ENCODE measurements at regions not wholly inside any gene's neighbourhood (a gene's known extent, or its start where the extent isn't known, plus 50 kb on each side); places are given as distances from the start of the nearest gene placed in this dataset.

DNA sequence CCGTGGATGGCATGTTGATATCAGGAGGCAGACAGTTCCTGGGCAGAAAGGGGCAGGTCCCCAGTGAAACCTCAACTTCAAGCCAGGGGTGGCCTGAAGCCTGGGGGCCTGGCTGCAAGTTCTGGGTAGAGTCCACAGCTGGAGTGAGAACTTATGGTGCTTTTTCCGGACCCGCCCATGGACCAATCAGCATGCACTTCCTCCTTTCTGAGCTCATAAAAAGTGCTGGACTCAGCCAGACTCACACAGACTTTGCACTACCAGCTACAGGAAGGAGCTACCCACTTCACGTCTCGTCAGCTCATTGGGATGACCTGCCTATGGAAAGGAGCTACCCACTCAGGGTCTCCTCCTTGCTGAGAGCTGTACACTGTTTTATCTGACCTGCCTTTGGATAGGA lies 183.1 kb upstream of the MC4R start:
- TF ChIP-seq, protein P1, sequence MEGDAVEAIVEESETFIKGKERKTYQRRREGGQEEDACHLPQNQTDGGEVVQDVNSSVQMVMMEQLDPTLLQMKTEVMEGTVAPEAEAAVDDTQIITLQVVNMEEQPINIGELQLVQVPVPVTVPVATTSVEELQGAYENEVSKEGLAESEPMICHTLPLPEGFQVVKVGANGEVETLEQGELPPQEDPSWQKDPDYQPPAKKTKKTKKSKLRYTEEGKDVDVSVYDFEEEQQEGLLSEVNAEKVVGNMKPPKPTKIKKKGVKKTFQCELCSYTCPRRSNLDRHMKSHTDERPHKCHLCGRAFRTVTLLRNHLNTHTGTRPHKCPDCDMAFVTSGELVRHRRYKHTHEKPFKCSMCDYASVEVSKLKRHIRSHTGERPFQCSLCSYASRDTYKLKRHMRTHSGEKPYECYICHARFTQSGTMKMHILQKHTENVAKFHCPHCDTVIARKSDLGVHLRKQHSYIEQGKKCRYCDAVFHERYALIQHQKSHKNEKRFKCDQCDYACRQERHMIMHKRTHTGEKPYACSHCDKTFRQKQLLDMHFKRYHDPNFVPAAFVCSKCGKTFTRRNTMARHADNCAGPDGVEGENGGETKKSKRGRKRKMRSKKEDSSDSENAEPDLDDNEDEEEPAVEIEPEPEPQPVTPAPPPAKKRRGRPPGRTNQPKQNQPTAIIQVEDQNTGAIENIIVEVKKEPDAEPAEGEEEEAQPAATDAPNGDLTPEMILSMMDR (IDR thresholded peaks at IDR 0.05) = no peak
- TF ChIP-seq POLR2A (IDR thresholded peaks at IDR 0.05) = no peak

Data from Peyer's patch (tissue), 4 donors.